Suprapubic skin (tissue), 4 donors: ENCODE measurements at regions not wholly inside any gene's neighbourhood (a gene's known extent, or its start where the extent isn't known, plus 50 kb on each side); places are given as distances from the start of the nearest gene placed in this dataset.

Experiments used
- EP300 ChIP-seq: sonication (generic); formaldehyde crosslinking; IDR thresholded peaks from one replicate; pipeline ENCODE4 v1.6.1; 2017; ENCODE audit warnings: antibody characterized with exemption
- POLR2A ChIP-seq, 2 donors: fragments of 450-650 bp; IDR thresholded peaks; one replicate each; pipeline ENCODE4 v1.6.1; 2017; ENCODE audit warnings: antibody characterized with exemption in 2 of 2, mild to moderate bottlenecking in 2 of 2, moderate library complexity in 2 of 2
- POLR2AphosphoS5 ChIP-seq, 3 donors: sonication (generic); formaldehyde crosslinking; IDR thresholded peaks; one replicate each; pipeline ENCODE4 v1.6.1; 2017; ENCODE audit warnings: antibody characterized with exemption in 3 of 3
- TF ChIP-seq, protein P1 (sequence below), 2 donors: fragments of 200-600 bp in 1 of 2; fragments of 450-650 bp in 1 of 2; sonication (generic) in 1 of 2; IDR thresholded peaks; one replicate each; pipeline ENCODE4 v1.5.1; 2016 to 2019; ENCODE audit warnings: antibody characterized with exemption in 2 of 2, mild to moderate bottlenecking in 1 of 2, moderate library complexity in 1 of 2

DNA sequence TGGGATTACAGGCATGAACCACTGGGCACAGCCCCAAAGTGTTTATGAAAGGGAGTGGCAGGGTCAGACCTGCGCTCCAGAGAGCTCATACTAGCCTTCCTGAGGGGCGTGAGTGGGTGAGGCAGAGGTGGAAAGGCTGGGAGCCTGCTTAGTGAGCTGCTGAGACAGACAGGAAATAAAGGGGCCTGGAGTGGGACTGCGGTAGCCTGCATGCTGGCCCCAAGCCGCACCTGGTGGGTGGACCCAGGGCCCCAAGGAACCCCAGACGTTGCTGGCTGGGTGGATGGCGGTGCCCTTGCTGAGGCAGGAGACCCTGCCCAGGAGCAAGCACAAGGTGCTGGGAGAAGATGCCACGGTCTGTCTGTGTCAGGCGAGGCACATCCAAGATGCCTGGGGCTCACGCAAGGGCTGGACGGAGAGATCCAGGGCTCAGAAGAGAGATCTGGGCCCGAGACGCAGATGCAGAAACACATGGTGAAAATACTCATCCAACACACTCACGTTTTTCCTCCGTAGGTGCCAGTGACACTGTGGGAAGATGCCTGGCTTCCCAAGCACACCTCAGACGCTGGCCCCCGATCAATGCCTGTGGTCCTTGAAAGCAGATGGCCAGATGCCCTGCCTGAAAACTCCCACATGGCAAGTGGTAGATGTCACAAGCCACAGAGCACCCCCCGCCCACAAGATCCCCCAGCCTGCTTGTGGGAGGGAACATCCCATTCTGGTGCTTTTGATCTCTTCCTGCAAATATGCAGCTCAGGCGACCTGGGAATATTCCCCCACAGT, 151.1 kb downstream of the GLI2 start:
- no peak for TF ChIP-seq POLR2AphosphoS5 (IDR thresholded peaks at IDR 0.05)
- TF ChIP-seq, protein P1, sequence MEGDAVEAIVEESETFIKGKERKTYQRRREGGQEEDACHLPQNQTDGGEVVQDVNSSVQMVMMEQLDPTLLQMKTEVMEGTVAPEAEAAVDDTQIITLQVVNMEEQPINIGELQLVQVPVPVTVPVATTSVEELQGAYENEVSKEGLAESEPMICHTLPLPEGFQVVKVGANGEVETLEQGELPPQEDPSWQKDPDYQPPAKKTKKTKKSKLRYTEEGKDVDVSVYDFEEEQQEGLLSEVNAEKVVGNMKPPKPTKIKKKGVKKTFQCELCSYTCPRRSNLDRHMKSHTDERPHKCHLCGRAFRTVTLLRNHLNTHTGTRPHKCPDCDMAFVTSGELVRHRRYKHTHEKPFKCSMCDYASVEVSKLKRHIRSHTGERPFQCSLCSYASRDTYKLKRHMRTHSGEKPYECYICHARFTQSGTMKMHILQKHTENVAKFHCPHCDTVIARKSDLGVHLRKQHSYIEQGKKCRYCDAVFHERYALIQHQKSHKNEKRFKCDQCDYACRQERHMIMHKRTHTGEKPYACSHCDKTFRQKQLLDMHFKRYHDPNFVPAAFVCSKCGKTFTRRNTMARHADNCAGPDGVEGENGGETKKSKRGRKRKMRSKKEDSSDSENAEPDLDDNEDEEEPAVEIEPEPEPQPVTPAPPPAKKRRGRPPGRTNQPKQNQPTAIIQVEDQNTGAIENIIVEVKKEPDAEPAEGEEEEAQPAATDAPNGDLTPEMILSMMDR (IDR thresholded peaks at IDR 0.05), result no peak
- TF ChIP-seq POLR2A (IDR thresholded peaks at IDR 0.05), result no peak
- no peak for TF ChIP-seq EP300
